ENCODE measurements at regions not wholly inside any gene's neighbourhood (a gene's known extent, or its start where the extent isn't known, plus 50 kb on each side); places are given as distances from the start of the nearest gene placed in this dataset.

GRCh38 chr4:159526172-159526571 is 423.3 kb downstream of the RAPGEF2 start:
- no peak overlapping the region for H2AK5ac ChIP-seq (ENCODE audit: low read depth, low read length)
- H3K23ac ChIP-seq (ENCODE audit: insufficient read length) = no peak overlapping the region
- POLR2A ChIA-PET (ENCODE audit: partially characterized antibody) = no interaction called here
- H3K23me2 ChIP-seq (ENCODE audit: low read depth, low read length) = no peaks in the 10 kb centered on the region
- H2BK15ac ChIP-seq (ENCODE audit: low read length) = no peak overlapping the region
- H2BK5ac ChIP-seq (ENCODE audit: low read depth, low read length) = no peak overlapping the region
- no peak overlapping the region for H4K8ac ChIP-seq (ENCODE audit: extremely low read depth, insufficient read depth, low read length)
- no peaks in the 10 kb centered on the region for H4K20me1 ChIP-seq (replicated peaks in 1 of 2; ENCODE audit: control insufficient read depth in 1 of 2, insufficient read depth in 2 of 2, low read length in 2 of 2)
- no peak overlapping the region for H3K4ac ChIP-seq (replicated peaks; ENCODE audit: insufficient read length, low read depth, low read length)
- no peaks in the 10 kb centered on the region for H3K79me2 ChIP-seq (ENCODE audit: control insufficient read depth in 1 of 2, insufficient read depth in 2 of 2, low read length in 2 of 2)
- H3K79me1 ChIP-seq (ENCODE audit: low read depth, low read length) = no peaks in the 10 kb centered on the region
- no peak overlapping the region for H3K9ac ChIP-seq (replicated peaks in 1 of 4; ENCODE audit: extremely low read depth in 1 of 4, low read depth in 3 of 4, low read length in 3 of 4)
- H3K36me3 ChIP-seq (ENCODE audit: control insufficient read depth in 2 of 4, insufficient read depth in 4 of 4, low read length in 3 of 4) = no peaks in the 10 kb centered on the region; a peak in 1 of 8 replicates
- no peak overlapping the region for H3K27ac ChIP-seq (ENCODE audit: low read depth, low read length)
- H3K4me3 ChIP-seq (ENCODE audit: extremely low read depth in 1 of 4, insufficient read depth in 2 of 4, low read depth in 3 of 4, low read length in 4 of 4) = no peak overlapping the region
- no peak overlapping the region for H4K5ac ChIP-seq (ENCODE audit: insufficient read length, low read depth, low read length)
- TF ChIP-seq POLR2A (IDR thresholded peaks at IDR 0.05; ENCODE audit: control extremely low read depth in 1 of 2, low read depth in 2 of 2, low read length in 2 of 2) (no peak), TCF12 (IDR thresholded peaks at IDR 0.05; ENCODE audit: low read depth, low read length) (no peak), USF2 (IDR thresholded peaks at IDR 0.05; ENCODE audit: low read length) (no peak), JUND (IDR thresholded peaks at IDR 0.05; ENCODE audit: low read length) (no peak), CEBPB (IDR thresholded peaks at IDR 0.05; ENCODE audit: low read depth, low read length) (no peak), BRCA1 (IDR thresholded peaks at IDR 0.05; ENCODE audit: low read depth, low read length) (no peak), CHD2 (IDR thresholded peaks at IDR 0.05; ENCODE audit: low read length) (no peak)
- no peak overlapping the region for H4K91ac ChIP-seq (replicated peaks; ENCODE audit: insufficient read length, low read length)
- FAIRE-seq = no peak
- H2BK12ac ChIP-seq (ENCODE audit: low read depth, low read length) = no peak overlapping the region
- no peak overlapping the region for H3K4me2 ChIP-seq (ENCODE audit: insufficient read depth in 1 of 2, low read depth in 2 of 2, low read length in 2 of 2)
- H3K14ac ChIP-seq (ENCODE audit: insufficient read length) = no peak overlapping the region
- 93% methylated on average over 6 of the region's 6 CpGs; no CpG with 5 or more reads in 1 of the 2 experiments for WGBS, 2 experiments (ENCODE audit: extremely low coverage in 1 of 2, insufficient coverage in 1 of 2, insufficient read length in 1 of 2, insufficient replicate concordance in 2 of 2, low coverage in 1 of 2, low lambda C conversion rate in 2 of 2, missing lambda C conversion rate in 1 of 2)
- no peaks in the 10 kb centered on the region for H3K4me1 ChIP-seq (replicated peaks in 1 of 4; ENCODE audit: control insufficient read depth in 3 of 4, insufficient read depth in 4 of 4, low read length in 3 of 4)
- no peak overlapping the region for H3K56ac ChIP-seq (replicated peaks; ENCODE audit: insufficient read length, low read depth, low read length)
- no peak overlapping the region for H2BK120ac ChIP-seq (replicated peaks; ENCODE audit: low read depth, low read length)
- no peaks in the 10 kb centered on the region for H3K27me3 ChIP-seq (replicated peaks in 1 of 4; ENCODE audit: control insufficient read depth in 3 of 4, extremely low read depth in 1 of 4, insufficient read depth in 3 of 4, low read length in 3 of 4)
- DNase-seq (ENCODE audit: low read depth in 1 of 2, low spot score in 2 of 2) = no peak
- no peak overlapping the region for H2BK20ac ChIP-seq (ENCODE audit: low read length)
- CTCF ChIA-PET (ENCODE audit: partially characterized antibody) = interaction anchor here (0.7 kb wide), 1 partner anchor 239 kb away, joined by 3 read pairs; no protein-coding TSS in a partner anchor
- no peak overlapping the region for H3K18ac ChIP-seq (ENCODE audit: extremely low read depth, low read length)
- peaks cover 5 to 13% of the 10 kb centered on the region in 2 experiments; a peak in 3 of 4 replicates for H3K9me3 ChIP-seq (ENCODE audit: insufficient read depth in 2 of 2, low read depth in 1 of 2, low read length in 1 of 2)
- H2AFZ ChIP-seq (ENCODE audit: low read length) = no peak overlapping the region

All from H1 (cell line).